Dendritic cell treated with granulocyte-macrophage colony-stimulating factor and Interleukin-4, amounts not matched to agents 40 ng/mL and 50 ng/mL, for 4 days (primary cell): ENCODE measurements at regions not wholly inside any gene's neighbourhood (a gene's known extent, or its start where the extent isn't known, plus 50 kb on each side); places are given as distances from the start of the nearest gene placed in this dataset.
"Not testable (repeated sequence)": the region's sequence is repeated elsewhere in the genome, so short reads cannot be mapped to it uniquely, and the experiment has no call there.

Source experiments
- H3K27ac Mint-ChIP-seq: one replicate; pipeline ENCODE4 v1.8.0; 2022; ENCODE audit warnings: mild to moderate bottlenecking, mixed read lengths
- H3K27me3 Mint-ChIP-seq: one replicate; pipeline ENCODE4 v1.8.0; 2022; ENCODE audit warnings: mild to moderate bottlenecking, mixed read lengths
- H3K36me3 Mint-ChIP-seq: one replicate; pipeline ENCODE4 v1.8.0; 2022; ENCODE audit warnings: low read depth, mixed read lengths
- H3K4me1 Mint-ChIP-seq: one replicate; pipeline ENCODE4 v1.8.0; 2022; ENCODE audit warnings: low read depth, mixed read lengths
- H3K4me3 Mint-ChIP-seq: one replicate; pipeline ENCODE4 v1.8.0; 2022; ENCODE audit warnings: mild to moderate bottlenecking, moderate library complexity, mixed read lengths
- H3K9me3 Mint-ChIP-seq: one replicate; pipeline ENCODE4 v1.8.0; 2022; ENCODE audit warnings: mixed read lengths
- intact Hi-C: fragments of 100-400 bp; cut with micrococcal nuclease; formaldehyde crosslinking; loops from one replicate; pipeline ENCODE4 v1.15.0; 2022

GRCh38 chr1:111063595-111063994, 76.3 kb downstream of the DRAM2 start:
- Mint-ChIP-seq H3K36me3 (no peaks in the 10 kb centered on the region), H3K9me3 (peaks cover 61% of the 10 kb centered on the region), H3K4me1 (no peaks in the 10 kb centered on the region), H3K27me3 (peaks cover 7% of the 10 kb centered on the region), H3K27ac (no peak overlapping the region), H3K4me3 (no peak overlapping the region)
- intact Hi-C loops = no loop called here

GRCh38 chr1:111062624-111063023, 77.3 kb downstream of the DRAM2 start:
- Mint-ChIP-seq H3K4me1 (no peaks in the 10 kb centered on the region), H3K9me3 (peaks cover 51% of the 10 kb centered on the region), H3K27me3 (peaks cover 7% of the 10 kb centered on the region), H3K4me3 (no peak overlapping the region), H3K36me3 (no peaks in the 10 kb centered on the region), H3K27ac (no peak overlapping the region)
- intact Hi-C loops = no loop called here

- no peaks in the 10 kb centered on the region for H3K4me1 Mint-ChIP-seq
- peaks cover 48% of the 10 kb centered on the region for H3K9me3 Mint-ChIP-seq
- no peak overlapping the region for H3K27ac Mint-ChIP-seq
- H3K4me3 Mint-ChIP-seq = no peak overlapping the region
- intact Hi-C loops = no loop called here
- peaks cover 6% of the 10 kb centered on the region for H3K27me3 Mint-ChIP-seq
- no peaks in the 10 kb centered on the region for H3K36me3 Mint-ChIP-seq
These were observed 77.8 kb downstream of the DRAM2 start for GRCh38 chr1:111062081-111062480.

GRCh38 chr1:111054656-111055055, 85.2 kb downstream of the DRAM2 start:
- Mint-ChIP-seq H3K4me3 (no peak overlapping the region), H3K27me3 (peaks cover 29% of the 10 kb centered on the region), H3K27ac (no peak overlapping the region), H3K36me3 (no peaks in the 10 kb centered on the region), H3K4me1 (no peaks in the 10 kb centered on the region), H3K9me3 (peaks cover 27% of the 10 kb centered on the region)
- intact Hi-C loops = no loop called here

GRCh38 chr1:111052246-111052645, 87.6 kb downstream of the DRAM2 start:
- Mint-ChIP-seq H3K9me3 (peaks cover 40% of the 10 kb centered on the region), H3K4me1 (no peaks in the 10 kb centered on the region), H3K27ac (no peak overlapping the region), H3K4me3 (no peak overlapping the region), H3K27me3 (peaks cover 46% of the 10 kb centered on the region), H3K36me3 (no peaks in the 10 kb centered on the region)
- intact Hi-C loops = no loop called here

- H3K36me3 Mint-ChIP-seq, H3K27ac Mint-ChIP-seq, intact Hi-C loops, H3K4me3 Mint-ChIP-seq, H3K4me1 Mint-ChIP-seq: not testable (repeated sequence)
- Mint-ChIP-seq H3K9me3 (peaks cover 13% of the 10 kb centered on the region), H3K27me3 (peaks cover 47% of the 10 kb centered on the region)
These were observed 84.5 kb upstream of the LRIF1 start for GRCh38 chr1:111048253-111048652.

GRCh38 chr1:111045033-111045722, 81.5 kb upstream of the LRIF1 start:
- intact Hi-C loops = no loop called here
- Mint-ChIP-seq H3K9me3 (peaks cover 13% of the 10 kb centered on the region), H3K36me3 (no peaks in the 10 kb centered on the region), H3K27ac (no peak overlapping the region), H3K4me3 (no peak overlapping the region), H3K4me1 (no peaks in the 10 kb centered on the region), H3K27me3 (peaks cover 50% of the 10 kb centered on the region)

- no peak overlapping the region for H3K4me3 Mint-ChIP-seq
These were observed 68.7 kb upstream of the LRIF1 start for GRCh38 chr1:111032295-111032897.

GRCh38 chr1:111030590-111030989, 66.9 kb upstream of the LRIF1 start:
- no peaks in the 10 kb centered on the region for H3K4me1 Mint-ChIP-seq
- H3K9me3 Mint-ChIP-seq = no peaks in the 10 kb centered on the region
- H3K27me3 Mint-ChIP-seq = peaks cover 36% of the 10 kb centered on the region
- H3K36me3 Mint-ChIP-seq = no peaks in the 10 kb centered on the region
- H3K4me3 Mint-ChIP-seq = no peak overlapping the region
- intact Hi-C loops = loop anchor here (2.0 kb wide), 1 partner anchor 370 kb away; no protein-coding TSS in a partner anchor
- no peak overlapping the region for H3K27ac Mint-ChIP-seq

More at GRCh38 chr1:111032295-111032897, 68.7 kb upstream of the LRIF1 start:
- intact Hi-C loops = no loop called here
- Mint-ChIP-seq H3K4me1 (no peaks in the 10 kb centered on the region), H3K27ac (no peak overlapping the region), H3K27me3 (peaks cover 30% of the 10 kb centered on the region), H3K36me3 (no peaks in the 10 kb centered on the region), H3K9me3 (peaks cover 9% of the 10 kb centered on the region)

GRCh38 chr1:111025109-111025508, 61.4 kb upstream of the LRIF1 start:
- intact Hi-C loops = no loop called here
- H3K36me3 Mint-ChIP-seq = no peaks in the 10 kb centered on the region
- H3K4me1 Mint-ChIP-seq = no peaks in the 10 kb centered on the region
- H3K27ac Mint-ChIP-seq = no peak overlapping the region
- no peaks in the 10 kb centered on the region for H3K9me3 Mint-ChIP-seq
- no peak overlapping the region for H3K4me3 Mint-ChIP-seq
- H3K27me3 Mint-ChIP-seq = peaks cover 34% of the 10 kb centered on the region

GRCh38 chr1:111015222-111015621, 51.5 kb upstream of the LRIF1 start:
- no peaks in the 10 kb centered on the region for H3K4me1 Mint-ChIP-seq
- H3K9me3 Mint-ChIP-seq = no peaks in the 10 kb centered on the region
- H3K27ac Mint-ChIP-seq = no peak overlapping the region
- H3K4me3 Mint-ChIP-seq = no peak overlapping the region
- intact Hi-C loops = no loop called here
- H3K27me3 Mint-ChIP-seq = peaks cover 24% of the 10 kb centered on the region
- H3K36me3 Mint-ChIP-seq = no peaks in the 10 kb centered on the region
